Liver (tissue), 8 donors: ENCODE measurements at regions not wholly inside any gene's neighbourhood (a gene's known extent, or its start where the extent isn't known, plus 50 kb on each side); places are given as distances from the start of the nearest gene placed in this dataset.

Source experiments
- DNase-seq: peaks from one replicate; pipeline ENCODE4 v3.0.0-alpha.2; 2017; ENCODE audit warnings: low spot score
- H3K27ac ChIP-seq, 2 donors: one replicate each; pipeline ENCODE4 v1.7.0; 2013; ENCODE audit warnings: inconsistent platforms in 2 of 2, low read length in 2 of 2, control low read depth in 1 of 2, low read depth in 1 of 2, mild to moderate bottlenecking in 1 of 2
- H3K27me3 ChIP-seq, 4 donors: one replicate each; pipeline versions ENCODE4 v1.6.1 to v1.7.0; 2013; ENCODE audit warnings: low read length in 3 of 4, inconsistent platforms in 1 of 4, mild to moderate bottlenecking in 1 of 4, moderate library complexity in 1 of 4; ENCODE audit not compliant: control insufficient read depth in 4 of 4, insufficient read depth in 4 of 4
- H3K36me3 ChIP-seq, 4 donors: one replicate each; pipeline versions ENCODE4 v1.6.1 to v1.7.0; 2013; ENCODE audit warnings: low read length in 3 of 4, mild to moderate bottlenecking in 3 of 4, low read depth in 1 of 4, moderate library complexity in 1 of 4; ENCODE audit not compliant: control insufficient read depth in 4 of 4, insufficient read depth in 3 of 4
- H3K4me1 ChIP-seq, 4 donors: one replicate each; pipeline versions ENCODE4 v1.6.1 to v1.7.0; 2013; ENCODE audit warnings: low read length in 3 of 4, mild to moderate bottlenecking in 3 of 4, moderate library complexity in 1 of 4; ENCODE audit not compliant: control insufficient read depth in 4 of 4, insufficient read depth in 4 of 4
- H3K4me3 ChIP-seq, 3 donors: one replicate each; pipeline versions ENCODE4 v1.6.1 to v1.7.0; 2013; ENCODE audit warnings: low read length in 3 of 3, control low read depth in 1 of 3, low read depth in 1 of 3, mild to moderate bottlenecking in 1 of 3
- H3K9ac ChIP-seq, 2 donors: one replicate each; pipeline ENCODE4 v1.7.0; 2013; ENCODE audit warnings: low read length in 2 of 2, mild to moderate bottlenecking in 2 of 2, moderate library complexity in 2 of 2, control low read depth in 1 of 2, low read depth in 1 of 2
- H3K9me3 ChIP-seq, 4 donors: one replicate each; pipeline versions ENCODE4 v1.6.1 to v1.7.0; 2013; ENCODE audit warnings: low read length in 3 of 4; ENCODE audit not compliant: control insufficient read depth in 4 of 4
- EGR1 ChIP-seq, 2 donors: IDR thresholded peaks; 2 replicates each; pipeline ENCODE4 v1.6.1; 2016 to 2018; ENCODE audit warnings: antibody characterized with exemption in 2 of 2, low read depth in 2 of 2
- FOXA1 ChIP-seq: IDR thresholded peaks from 2 replicates; pipeline ENCODE4 v1.6.1; 2016; ENCODE audit warnings: antibody characterized with exemption
- FOXA2 ChIP-seq: IDR thresholded peaks from 2 replicates; pipeline ENCODE4 v1.6.1; 2016; ENCODE audit warnings: antibody characterized with exemption
- GABPA ChIP-seq, 2 donors: IDR thresholded peaks in 1 of 2; conservative IDR thresholded peaks in 1 of 2; 2 replicates each; pipeline ENCODE4 v1.6.1; 2016; ENCODE audit warnings: antibody characterized with exemption in 2 of 2, mild to moderate bottlenecking in 1 of 2, moderate library complexity in 1 of 2
- HNF4A ChIP-seq, 2 donors: conservative IDR thresholded peaks; 2 replicates each; pipeline ENCODE4 v1.6.1; 2016; ENCODE audit warnings: antibody characterized with exemption in 2 of 2, mild to moderate bottlenecking in 2 of 2
- HNF4G ChIP-seq: IDR thresholded peaks from 2 replicates; pipeline ENCODE4 v1.6.1; 2016; ENCODE audit warnings: antibody characterized with exemption
- JUND ChIP-seq, 2 donors: IDR thresholded peaks; 2 replicates each; pipeline ENCODE4 v1.6.1; 2016; ENCODE audit warnings: antibody characterized with exemption in 2 of 2
- NR2F2 ChIP-seq: IDR thresholded peaks from 2 replicates; pipeline ENCODE4 v1.6.1; 2016; ENCODE audit warnings: antibody characterized with exemption
- RAD21 ChIP-seq, 2 donors: IDR thresholded peaks; 2 replicates each; pipeline ENCODE4 v1.6.1; 2016; ENCODE audit warnings: antibody characterized with exemption in 2 of 2, mild to moderate bottlenecking in 2 of 2
- RXRA ChIP-seq, 2 donors: IDR thresholded peaks; 2 replicates each; pipeline ENCODE4 v1.6.1; 2017 to 2018; ENCODE audit warnings: antibody characterized with exemption in 2 of 2, mild to moderate bottlenecking in 1 of 2
- SP1 ChIP-seq: IDR thresholded peaks from 2 replicates; pipeline ENCODE4 v1.6.1; 2018; ENCODE audit warnings: antibody characterized with exemption, mild to moderate bottlenecking
- TAF1 ChIP-seq: conservative IDR thresholded peaks from 2 replicates; pipeline ENCODE4 v1.6.1; 2016; ENCODE audit warnings: antibody characterized with exemption, mild to moderate bottlenecking
- YY1 ChIP-seq: IDR thresholded peaks from 2 replicates; pipeline ENCODE4 v1.6.1; 2016; ENCODE audit warnings: antibody characterized with exemption, mild to moderate bottlenecking
- WGBS: extraction: QIAGEN DNeasy Blood & Tissue Kit; methylation state at CpG from one replicate; pipeline ENCODE4 v1.1.7; 2013; 5-methylcytosine and 5-hydroxymethylcytosine counted together
- TF ChIP-seq, protein P1 (sequence below): IDR thresholded peaks from 2 replicates; pipeline ENCODE4 v1.6.1; 2016; ENCODE audit warnings: antibody characterized with exemption
- TF ChIP-seq, protein P2 (sequence below): IDR thresholded peaks from 2 replicates; pipeline ENCODE4 v1.6.1; 2016; ENCODE audit warnings: antibody characterized with exemption, mild to moderate bottlenecking
- TF ChIP-seq, protein P3 (sequence below): IDR thresholded peaks from 2 replicates; pipeline ENCODE4 v1.6.1; 2016; ENCODE audit warnings: antibody characterized with exemption
- TF ChIP-seq, protein P4 (sequence below): IDR thresholded peaks from 2 replicates; pipeline ENCODE4 v1.6.1; 2016; ENCODE audit warnings: antibody characterized with exemption
- TF ChIP-seq, protein P5 (sequence below): fragments of 150-350 bp; IDR thresholded peaks from 2 replicates; pipeline ENCODE4 v1.5.1; 2017; ENCODE audit warnings: improper control_type of control experiment, low read depth, low read length; ENCODE audit not compliant: missing input control
- donor health status: healthy.
- donor health status: healthy.
- donor health status: healthy.
- donor health status: healthy.
- donor health status: healthy.

DNA sequence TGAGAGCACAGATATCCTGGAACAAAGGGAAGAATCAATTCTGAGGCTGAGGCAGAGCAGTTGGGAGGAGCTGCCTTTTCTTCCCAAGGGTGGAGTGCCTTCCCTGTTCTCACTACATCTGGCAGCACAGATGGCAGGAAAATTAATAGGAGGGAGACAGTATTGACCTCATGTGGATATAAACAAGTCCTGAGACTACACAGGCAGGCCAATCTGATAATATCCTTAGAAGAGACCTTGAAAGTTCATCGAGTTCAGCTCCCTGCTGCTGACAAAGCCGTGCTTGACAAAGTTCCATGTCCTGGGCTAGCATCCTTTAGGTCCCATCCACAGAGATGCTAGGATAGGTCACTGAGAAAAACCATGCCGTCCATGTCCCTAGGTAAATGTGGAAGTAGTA, 1451.5 kb downstream of the EFNB2 start:
- Histone ChIP-seq H3K27ac (no peak overlapping the region), H3K9ac (no peak overlapping the region), H3K36me3 (no peaks in the 10 kb centered on the region), H3K4me3 (no peak overlapping the region), H3K4me1 (no peaks in the 10 kb centered on the region), H3K9me3 (no peaks in the 10 kb centered on the region), H3K27me3 (peaks cover 0 to 5% (median 2%) of the 10 kb centered on the region in 4 donors)
- TF ChIP-seq RAD21 (IDR thresholded peaks at IDR 0.05), result no peak
- TF ChIP-seq HNF4A (conservative IDR thresholded peaks at IDR 0.05), result no peak
- TF ChIP-seq YY1, result no peak
- TF ChIP-seq NR2F2, result no peak
- no peak for TF ChIP-seq GABPA (IDR thresholded peaks at IDR 0.05 in 1 of 2, conservative IDR thresholded peaks at IDR 0.05 in 1 of 2)
- no peak for TF ChIP-seq FOXA2
- TF ChIP-seq, protein P1, sequence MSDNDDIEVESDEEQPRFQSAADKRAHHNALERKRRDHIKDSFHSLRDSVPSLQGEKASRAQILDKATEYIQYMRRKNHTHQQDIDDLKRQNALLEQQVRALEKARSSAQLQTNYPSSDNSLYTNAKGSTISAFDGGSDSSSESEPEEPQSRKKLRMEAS, result no peak
- no peak for TF ChIP-seq RXRA (IDR thresholded peaks at IDR 0.05)
- TF ChIP-seq, protein P2, sequence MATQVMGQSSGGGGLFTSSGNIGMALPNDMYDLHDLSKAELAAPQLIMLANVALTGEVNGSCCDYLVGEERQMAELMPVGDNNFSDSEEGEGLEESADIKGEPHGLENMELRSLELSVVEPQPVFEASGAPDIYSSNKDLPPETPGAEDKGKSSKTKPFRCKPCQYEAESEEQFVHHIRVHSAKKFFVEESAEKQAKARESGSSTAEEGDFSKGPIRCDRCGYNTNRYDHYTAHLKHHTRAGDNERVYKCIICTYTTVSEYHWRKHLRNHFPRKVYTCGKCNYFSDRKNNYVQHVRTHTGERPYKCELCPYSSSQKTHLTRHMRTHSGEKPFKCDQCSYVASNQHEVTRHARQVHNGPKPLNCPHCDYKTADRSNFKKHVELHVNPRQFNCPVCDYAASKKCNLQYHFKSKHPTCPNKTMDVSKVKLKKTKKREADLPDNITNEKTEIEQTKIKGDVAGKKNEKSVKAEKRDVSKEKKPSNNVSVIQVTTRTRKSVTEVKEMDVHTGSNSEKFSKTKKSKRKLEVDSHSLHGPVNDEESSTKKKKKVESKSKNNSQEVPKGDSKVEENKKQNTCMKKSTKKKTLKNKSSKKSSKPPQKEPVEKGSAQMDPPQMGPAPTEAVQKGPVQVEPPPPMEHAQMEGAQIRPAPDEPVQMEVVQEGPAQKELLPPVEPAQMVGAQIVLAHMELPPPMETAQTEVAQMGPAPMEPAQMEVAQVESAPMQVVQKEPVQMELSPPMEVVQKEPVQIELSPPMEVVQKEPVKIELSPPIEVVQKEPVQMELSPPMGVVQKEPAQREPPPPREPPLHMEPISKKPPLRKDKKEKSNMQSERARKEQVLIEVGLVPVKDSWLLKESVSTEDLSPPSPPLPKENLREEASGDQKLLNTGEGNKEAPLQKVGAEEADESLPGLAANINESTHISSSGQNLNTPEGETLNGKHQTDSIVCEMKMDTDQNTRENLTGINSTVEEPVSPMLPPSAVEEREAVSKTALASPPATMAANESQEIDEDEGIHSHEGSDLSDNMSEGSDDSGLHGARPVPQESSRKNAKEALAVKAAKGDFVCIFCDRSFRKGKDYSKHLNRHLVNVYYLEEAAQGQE, result no peak
- no peak for TF ChIP-seq TAF1
- TF ChIP-seq HNF4G, result no peak
- TF ChIP-seq SP1, result no peak
- TF ChIP-seq, protein P3, sequence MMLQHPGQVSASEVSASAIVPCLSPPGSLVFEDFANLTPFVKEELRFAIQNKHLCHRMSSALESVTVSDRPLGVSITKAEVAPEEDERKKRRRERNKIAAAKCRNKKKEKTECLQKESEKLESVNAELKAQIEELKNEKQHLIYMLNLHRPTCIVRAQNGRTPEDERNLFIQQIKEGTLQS, result no peak
- no peak for TF ChIP-seq EGR1 (IDR thresholded peaks at IDR 0.05; ENCODE audit: low read depth in 2 of 2)
- TF ChIP-seq JUND (IDR thresholded peaks at IDR 0.05), result no peak
- TF ChIP-seq, protein P4, sequence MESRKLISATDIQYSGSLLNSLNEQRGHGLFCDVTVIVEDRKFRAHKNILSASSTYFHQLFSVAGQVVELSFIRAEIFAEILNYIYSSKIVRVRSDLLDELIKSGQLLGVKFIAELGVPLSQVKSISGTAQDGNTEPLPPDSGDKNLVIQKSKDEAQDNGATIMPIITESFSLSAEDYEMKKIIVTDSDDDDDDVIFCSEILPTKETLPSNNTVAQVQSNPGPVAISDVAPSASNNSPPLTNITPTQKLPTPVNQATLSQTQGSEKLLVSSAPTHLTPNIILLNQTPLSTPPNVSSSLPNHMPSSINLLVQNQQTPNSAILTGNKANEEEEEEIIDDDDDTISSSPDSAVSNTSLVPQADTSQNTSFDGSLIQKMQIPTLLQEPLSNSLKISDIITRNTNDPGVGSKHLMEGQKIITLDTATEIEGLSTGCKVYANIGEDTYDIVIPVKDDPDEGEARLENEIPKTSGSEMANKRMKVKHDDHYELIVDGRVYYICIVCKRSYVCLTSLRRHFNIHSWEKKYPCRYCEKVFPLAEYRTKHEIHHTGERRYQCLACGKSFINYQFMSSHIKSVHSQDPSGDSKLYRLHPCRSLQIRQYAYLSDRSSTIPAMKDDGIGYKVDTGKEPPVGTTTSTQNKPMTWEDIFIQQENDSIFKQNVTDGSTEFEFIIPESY, result no peak
- no peak for TF ChIP-seq FOXA1
- TF ChIP-seq, protein P5, sequence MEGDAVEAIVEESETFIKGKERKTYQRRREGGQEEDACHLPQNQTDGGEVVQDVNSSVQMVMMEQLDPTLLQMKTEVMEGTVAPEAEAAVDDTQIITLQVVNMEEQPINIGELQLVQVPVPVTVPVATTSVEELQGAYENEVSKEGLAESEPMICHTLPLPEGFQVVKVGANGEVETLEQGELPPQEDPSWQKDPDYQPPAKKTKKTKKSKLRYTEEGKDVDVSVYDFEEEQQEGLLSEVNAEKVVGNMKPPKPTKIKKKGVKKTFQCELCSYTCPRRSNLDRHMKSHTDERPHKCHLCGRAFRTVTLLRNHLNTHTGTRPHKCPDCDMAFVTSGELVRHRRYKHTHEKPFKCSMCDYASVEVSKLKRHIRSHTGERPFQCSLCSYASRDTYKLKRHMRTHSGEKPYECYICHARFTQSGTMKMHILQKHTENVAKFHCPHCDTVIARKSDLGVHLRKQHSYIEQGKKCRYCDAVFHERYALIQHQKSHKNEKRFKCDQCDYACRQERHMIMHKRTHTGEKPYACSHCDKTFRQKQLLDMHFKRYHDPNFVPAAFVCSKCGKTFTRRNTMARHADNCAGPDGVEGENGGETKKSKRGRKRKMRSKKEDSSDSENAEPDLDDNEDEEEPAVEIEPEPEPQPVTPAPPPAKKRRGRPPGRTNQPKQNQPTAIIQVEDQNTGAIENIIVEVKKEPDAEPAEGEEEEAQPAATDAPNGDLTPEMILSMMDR, result no peak
- 62% methylated on average over 3 of the region's 3 CpGs for WGBS
- no peak for DNase-seq
